ENCODE measurements at regions not wholly inside any gene's neighbourhood (a gene's known extent, or its start where the extent isn't known, plus 50 kb on each side); places are given as distances from the start of the nearest gene placed in this dataset.
"Not testable (repeated sequence)": the region's sequence is repeated elsewhere in the genome, so short reads cannot be mapped to it uniquely, and the experiment has no call there.

- DNase-seq (ENCODE audit: low read depth) = no peak
- no peak for TF ChIP-seq CTCF (IDR thresholded peaks at IDR 0.05; ENCODE audit: insufficient read depth, low read depth, low read length, missing control alignments)
- no peak overlapping the region for H3K4me3 ChIP-seq (ENCODE audit: low read depth, low read length)
These were observed 111.2 kb upstream of the SETMAR start for GRCh38 chr3:4191971-4192370.

GRCh38 chr3:4195006-4195405 is 108.2 kb upstream of the SETMAR start:
- no peak for TF ChIP-seq CTCF (IDR thresholded peaks at IDR 0.05; ENCODE audit: insufficient read depth, low read depth, low read length, missing control alignments)
- DNase-seq (ENCODE audit: low read depth) = no peak

GRCh38 chr3:4196506-4197147 is 106.5 kb upstream of the SETMAR start:
- no peak for TF ChIP-seq CTCF (IDR thresholded peaks at IDR 0.05; ENCODE audit: insufficient read depth, low read depth, low read length, missing control alignments)
- no peak for DNase-seq (ENCODE audit: low read depth)
- no peak overlapping the region for H3K4me3 ChIP-seq (ENCODE audit: low read depth, low read length)

More at GRCh38 chr3:4195006-4195405, 108.2 kb upstream of the SETMAR start:
- no peak overlapping the region for H3K4me3 ChIP-seq (ENCODE audit: low read depth, low read length)

GRCh38 chr3:4197670-4198069 is 105.5 kb upstream of the SETMAR start:
- H3K4me3 ChIP-seq (ENCODE audit: low read depth, low read length) = no peak overlapping the region
- no peak for DNase-seq (ENCODE audit: low read depth)
- TF ChIP-seq CTCF (IDR thresholded peaks at IDR 0.05; ENCODE audit: insufficient read depth, low read depth, low read length, missing control alignments) = no peak

- H3K4me3 ChIP-seq (ENCODE audit: low read depth, low read length) = no peak overlapping the region
- DNase-seq (ENCODE audit: low read depth) = no peak
- TF ChIP-seq CTCF (IDR thresholded peaks at IDR 0.05; ENCODE audit: insufficient read depth, low read depth, low read length, missing control alignments) = no peak
These were observed 104.7 kb upstream of the SETMAR start for GRCh38 chr3:4198491-4198890.

- H3K4me3 ChIP-seq (ENCODE audit: low read depth, low read length); DNase-seq (ENCODE audit: low read depth): not testable (repeated sequence)
These were observed 98.4 kb upstream of the SETMAR start for GRCh38 chr3:4204776-4205175.

GRCh38 chr3:4207672-4208071 is 95.5 kb upstream of the SETMAR start:
- DNase-seq (ENCODE audit: low read depth) = no peak
- TF ChIP-seq CTCF (IDR thresholded peaks at IDR 0.05; ENCODE audit: insufficient read depth, low read depth, low read length, missing control alignments) = no peak
- H3K4me3 ChIP-seq (ENCODE audit: low read depth, low read length) = no peak overlapping the region

All from GM12865 (cell line).